Medulla oblongata (tissue), 1 donor: ENCODE measurements at regions not wholly inside any gene's neighbourhood (a gene's known extent, or its start where the extent isn't known, plus 50 kb on each side); places are given as distances from the start of the nearest gene placed in this dataset.

Experiments
- DNase-seq: peaks from one replicate; pipeline ENCODE4 v3.0.0-alpha.2; 2015; ENCODE audit errors: extremely low spot score

DNA sequence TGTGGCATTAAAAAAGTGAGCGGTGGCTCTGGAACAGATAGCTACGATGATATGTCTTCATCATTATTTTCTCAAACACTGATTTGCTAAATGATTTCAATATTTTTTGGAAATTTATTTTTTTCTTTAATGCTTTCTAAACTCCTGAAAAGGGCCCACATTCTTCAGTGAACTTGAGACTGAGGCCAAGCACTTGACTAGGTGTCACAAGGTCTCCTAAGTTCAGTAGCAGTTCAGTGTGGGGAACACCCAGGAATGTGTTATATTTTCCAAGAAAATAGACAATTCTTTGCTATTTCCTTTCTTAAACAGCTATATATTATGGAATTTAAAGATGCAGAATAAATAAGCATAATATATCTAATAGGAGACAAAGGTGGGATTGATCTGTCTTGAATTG, 850.9 kb downstream of the USP25 start:
- DNase-seq, result peak; percentile 35

DNA sequence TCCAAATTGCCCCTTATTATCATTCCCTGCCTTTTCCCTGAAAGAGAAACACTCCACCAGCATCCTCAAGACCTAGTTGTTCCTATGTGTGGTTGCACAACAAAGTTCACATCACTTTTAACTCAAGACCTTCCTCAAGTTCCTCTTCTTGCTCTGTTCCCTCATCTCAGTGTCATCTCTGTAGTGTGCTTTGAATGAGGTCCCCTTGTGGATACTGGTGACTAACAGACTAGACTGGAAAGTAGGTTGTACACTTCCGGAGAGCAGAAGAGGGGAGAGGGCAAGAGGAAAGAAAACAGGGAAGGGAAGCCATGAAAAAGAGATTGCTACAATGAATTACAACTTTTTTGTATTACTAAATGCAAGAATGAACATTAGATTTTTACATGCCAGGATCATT, 853.8 kb downstream of the USP25 start:
- DNase-seq, result peak; percentile 33

DNA sequence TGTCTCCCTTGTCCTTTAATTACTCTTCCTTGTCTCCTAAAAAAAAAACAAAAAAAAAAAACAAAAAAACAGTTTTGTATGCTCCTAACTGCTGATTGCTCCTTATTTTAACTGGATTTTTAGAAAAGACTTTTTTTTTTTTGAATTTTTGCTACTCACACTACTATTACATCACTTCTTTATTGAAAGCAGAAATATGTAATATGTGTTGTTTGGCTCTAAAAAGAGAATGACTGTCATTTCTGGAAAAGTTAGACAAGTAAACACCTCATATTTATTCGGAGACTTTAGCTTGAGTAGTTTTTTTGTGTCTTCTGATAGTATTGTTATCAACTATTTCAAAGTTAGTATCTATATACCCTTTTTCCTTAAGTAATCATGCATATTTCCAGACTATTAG, 855.0 kb downstream of the USP25 start:
- DNase-seq, result no peak

DNA sequence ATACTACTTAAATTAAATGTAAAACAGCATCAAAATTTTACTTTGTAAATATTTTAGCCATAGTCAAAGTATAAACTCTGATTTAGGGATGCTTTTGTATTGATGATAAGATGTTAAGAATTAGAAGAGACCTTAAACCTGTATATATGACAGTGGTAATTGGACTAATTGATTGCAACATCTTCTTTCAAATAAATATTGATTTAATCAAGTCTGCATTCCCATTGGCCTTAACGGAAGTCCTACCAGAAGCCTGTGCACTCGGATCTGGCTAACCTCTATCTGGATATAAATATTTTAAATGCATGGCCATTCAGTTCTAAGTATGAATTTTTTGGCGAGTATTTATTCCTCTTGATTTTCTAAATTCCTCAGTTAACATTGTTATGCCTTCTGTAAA, 856.1 kb downstream of the USP25 start:
- no peak for DNase-seq

DNA sequence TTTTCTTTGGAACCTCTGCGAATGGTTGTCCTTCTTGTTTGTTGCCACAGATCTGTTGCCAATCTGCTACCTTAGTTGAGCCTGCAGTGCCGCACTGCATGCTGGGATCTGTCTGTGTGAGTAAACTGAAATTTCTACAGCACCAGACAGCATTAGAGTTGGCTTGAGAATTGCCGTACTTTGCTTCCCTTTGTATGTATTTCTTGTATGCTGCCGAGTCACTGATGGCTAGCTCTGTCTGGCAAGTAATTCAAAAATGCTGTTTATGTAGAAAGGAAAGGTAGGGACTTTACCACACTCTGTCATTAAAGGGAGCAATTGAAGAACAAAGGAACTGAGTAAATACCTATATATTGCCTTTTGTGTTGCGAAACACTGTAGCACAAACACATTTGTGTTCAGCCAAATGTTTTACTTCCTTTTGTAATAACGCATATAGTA, 857.4 kb downstream of the USP25 start:
- DNase-seq, result peak; percentile 83

DNA sequence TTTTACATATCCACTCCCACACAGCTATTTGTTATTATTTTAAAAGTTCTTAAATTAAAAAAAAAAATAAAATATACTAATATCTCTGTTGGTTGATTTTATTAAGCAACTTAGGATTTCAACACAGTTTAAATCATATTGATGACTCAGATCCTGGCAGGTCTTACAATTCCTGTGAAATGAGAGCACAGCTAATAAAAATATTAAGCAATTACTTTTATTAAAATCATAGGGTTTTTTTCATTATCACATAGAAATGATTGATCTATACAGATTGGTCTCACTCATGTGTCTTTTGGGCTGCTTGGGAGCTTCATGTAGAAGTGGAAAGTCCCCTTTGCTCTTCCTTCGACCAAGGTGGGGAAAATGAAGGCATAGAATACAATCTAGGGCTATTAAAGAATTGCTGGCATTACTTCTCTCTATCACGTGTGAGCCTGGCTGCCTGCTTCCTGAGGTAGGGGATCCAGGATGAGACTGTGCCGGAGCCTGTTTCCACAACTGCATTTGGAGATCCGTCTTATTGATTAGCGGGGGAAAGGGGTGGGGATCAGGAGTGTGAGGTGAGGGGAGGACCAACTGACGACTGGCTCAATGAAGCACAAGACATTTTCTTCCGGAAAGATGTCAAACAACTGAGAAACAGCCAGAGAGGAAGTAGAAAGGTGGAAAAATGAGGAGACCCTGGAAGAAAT, 858.0 kb downstream of the USP25 start:
- DNase-seq, result peak; percentile 49

DNA sequence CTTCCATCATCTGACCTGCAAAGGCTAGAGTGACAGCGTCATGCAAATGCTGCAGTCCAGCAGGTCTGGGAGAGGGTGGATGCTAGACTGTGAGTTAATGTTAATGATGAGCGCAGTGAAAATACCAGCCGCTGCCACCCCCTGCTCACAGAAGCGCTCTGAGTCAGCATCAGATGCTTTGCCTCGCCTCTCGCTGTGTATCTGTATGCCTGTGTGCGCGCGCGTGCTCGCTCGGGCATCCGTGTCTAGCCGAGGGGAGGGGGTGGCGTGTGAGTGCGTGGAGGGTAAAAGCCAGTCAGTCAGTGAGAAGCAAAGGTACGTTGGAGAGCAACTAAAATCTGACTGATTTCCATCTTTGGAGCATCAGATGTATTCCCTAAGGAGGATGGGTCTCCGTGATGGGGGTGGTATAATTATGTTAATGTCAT, 858.7 kb downstream of the USP25 start:
- peak; percentile 95 for DNase-seq

DNA sequence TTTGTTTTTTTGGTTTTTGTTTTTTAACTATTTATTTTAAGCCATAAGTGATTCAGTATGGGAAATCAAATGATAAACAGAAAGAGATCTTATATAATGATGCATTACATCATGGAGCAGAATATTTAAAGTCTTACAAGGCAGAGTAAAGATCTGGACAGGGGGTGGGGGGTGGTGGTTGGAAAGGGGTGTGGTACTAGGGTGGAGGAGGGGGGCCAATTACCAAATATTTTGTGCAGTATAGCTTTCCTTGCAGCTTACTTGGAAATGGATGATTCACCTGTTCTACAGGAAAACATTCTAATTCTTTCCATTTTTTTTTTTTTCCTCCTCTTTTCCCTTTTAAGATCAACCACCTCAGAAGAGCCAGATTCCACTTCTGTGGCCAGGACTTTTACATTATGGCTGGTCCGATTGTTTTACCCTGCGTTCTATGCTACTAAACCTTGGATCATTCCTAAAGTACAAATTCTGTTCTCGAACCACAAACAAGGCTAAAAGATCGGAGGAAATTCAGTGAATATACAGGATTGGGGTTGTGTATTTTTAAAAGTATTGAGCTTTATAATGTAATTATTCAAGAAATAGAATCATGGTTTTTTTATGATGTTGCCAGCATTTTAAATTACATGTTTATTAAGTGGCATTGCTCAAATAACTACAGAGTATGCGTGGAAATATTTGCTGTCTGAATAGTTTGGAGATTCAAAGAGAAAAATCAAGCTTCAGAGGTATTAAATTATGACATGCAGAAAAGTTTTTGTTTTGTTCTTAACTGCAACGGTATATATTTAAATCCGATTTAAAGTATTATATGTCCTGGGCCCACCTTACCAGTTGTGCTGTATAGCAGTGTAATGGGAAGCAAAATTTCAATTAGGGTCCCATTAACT, 859.5 kb downstream of the USP25 start:
- DNase-seq, result peak; percentile 38

DNA sequence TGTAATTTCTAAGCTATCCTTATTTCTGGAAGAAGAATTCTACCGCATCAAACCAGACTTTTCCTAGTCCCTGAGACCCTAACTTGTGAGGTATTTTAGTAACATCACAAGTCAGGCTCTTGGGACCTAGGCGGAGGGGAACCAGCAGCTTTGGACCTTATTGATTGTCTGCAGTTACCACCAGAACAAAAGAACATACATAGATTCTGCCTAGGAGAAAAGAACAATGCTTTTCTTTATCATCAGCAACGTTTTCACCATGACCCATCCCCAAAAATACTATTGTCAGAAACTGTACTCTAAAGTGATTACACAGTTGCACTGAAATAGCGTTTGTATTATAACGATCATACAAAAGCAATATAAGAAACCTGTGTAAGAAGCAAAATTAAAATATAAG, 860.4 kb downstream of the USP25 start:
- peak; percentile 53 for DNase-seq

DNA sequence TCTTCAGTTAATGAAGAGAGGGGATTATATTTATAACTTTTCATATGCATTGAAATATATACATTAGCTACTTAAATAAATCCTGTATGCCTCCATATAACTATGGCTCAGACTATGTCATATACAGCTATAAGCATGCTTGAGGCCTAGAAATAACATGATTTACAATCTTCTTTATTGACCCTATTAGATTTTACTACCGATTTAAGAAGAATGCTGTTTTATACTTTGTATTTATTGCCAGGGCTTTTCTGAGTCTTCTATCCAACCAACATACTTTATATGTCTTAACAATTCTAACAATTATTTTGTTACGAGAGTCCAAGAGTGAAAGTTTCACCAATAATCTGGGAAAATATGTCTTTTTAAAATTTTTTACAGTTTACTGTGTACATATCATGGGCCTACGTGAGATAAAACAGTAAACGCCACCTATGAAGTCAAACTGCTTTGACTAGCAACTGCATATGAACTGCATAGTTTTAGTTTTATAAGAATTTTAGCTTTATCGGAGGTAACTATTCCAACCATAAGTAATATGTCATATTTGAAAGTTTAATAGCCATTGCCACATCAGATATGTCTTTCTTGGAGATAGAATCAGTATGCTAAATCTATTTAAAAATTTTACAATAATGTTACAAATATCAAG, 861.0 kb downstream of the USP25 start:
- peak; percentile 20 for DNase-seq

DNA sequence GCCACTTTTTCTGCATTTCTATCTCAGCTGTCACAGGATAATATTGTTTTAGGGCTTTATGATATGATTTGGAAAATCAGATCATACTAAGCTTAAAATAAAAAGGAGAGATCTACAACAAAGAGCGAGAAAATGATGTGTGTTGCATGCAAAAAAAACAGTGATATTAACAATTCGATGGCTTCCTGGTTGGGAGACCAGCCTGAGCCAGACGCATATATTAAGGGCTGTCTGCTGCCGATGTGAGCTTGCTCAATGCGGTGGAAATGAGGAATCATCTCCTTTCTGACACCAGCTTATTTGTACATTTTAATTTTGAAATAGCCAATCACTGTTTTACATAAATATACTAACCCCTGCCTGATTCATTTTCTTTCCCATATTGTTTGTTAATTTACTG, 862.6 kb downstream of the USP25 start:
- peak; percentile 45 for DNase-seq

DNA sequence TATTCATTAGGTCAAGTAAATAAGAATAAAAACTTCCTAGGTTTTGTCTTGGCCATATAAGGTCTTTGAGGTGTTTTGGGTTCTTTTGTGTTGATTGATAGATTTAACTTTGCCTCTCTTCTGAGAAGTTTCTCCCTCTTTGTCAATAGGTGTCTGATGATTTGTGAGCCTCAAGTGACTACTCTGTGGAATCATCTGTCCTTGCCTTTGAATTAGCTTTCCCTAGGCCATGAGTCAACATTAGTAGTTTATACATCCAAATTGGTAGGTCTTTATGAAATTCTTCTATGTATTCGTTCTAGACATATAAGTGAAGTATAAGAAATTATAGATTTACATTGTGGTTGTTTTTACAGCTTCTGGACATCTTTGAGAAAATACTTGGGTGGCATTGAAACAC, 864.4 kb downstream of the USP25 start:
- no peak for DNase-seq

DNA sequence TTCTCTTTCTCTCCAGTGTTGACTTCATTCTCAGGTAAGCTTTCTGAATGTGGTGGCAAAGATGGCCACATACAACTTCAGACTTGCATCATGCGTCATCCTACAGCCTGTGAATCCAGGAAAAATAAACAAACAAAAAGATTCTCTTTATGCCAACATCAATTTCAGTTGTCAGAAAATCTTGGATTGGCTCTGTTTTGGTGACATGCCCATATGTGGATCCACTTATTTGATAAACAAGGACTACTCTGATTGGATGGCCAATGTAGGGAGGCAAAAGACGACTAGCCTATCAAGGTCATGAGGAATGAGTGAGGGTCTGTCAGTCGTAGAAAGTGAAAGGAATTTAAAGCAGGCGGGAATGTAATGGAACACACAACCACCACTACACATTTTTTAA, 866.6 kb downstream of the USP25 start:
- no peak for DNase-seq

DNA sequence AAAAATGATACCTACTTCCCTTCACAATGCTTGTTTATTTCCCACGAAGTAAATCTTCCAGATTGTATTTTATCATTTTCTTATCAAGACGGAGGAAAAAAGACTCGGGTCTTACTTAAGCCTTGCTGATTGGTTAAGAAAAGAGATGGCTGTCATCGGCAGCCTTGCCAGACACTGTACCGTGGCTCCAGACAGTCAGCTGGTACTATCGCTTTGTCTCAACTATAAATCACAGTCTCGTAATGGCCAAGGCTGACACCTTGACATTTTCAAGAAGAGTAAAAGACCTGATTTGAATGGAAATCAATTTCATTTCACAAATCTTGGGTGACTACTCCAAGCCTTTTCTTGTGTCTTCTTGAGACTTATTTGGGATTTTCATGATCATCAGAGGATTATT, 868.0 kb downstream of the USP25 start:
- DNase-seq, result no peak

DNA sequence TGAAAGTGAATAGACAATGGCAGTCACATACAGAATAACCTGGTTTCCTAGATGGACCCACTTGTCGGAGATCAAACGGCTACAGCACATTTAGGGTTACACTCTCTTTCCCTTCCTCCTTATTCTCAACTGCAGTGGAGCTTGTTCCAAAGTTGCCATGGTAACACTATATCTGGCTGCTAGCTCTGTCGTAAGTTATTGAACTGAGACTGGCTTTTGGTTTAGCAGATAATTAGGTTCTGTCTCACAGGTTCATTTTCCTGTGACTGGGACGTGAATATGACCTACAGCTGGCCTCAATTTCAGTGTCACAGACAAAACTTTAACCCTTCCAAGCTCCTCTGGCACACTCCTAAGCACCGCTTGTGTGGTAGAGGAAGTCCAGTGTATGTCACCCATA, 875.8 kb downstream of the USP25 start:
- DNase-seq, result peak; percentile 62

DNA sequence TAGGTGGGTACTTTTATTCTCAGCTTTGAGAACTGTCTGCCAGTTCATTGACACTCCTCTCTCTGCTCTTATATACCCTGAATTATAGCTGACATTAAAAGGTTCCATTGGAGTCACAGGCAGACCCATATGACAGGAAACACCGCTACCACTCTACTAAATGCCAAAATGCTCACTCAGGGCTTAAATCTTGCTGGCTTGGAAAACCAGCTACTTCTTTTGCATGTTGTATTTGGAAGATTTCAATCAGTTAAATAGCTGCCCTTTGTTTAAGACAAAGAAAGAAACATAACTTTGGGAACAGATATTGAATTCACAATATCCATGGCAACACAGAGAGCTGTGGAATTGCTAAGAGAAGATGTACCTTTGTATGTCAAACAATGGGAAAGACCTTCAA, 876.5 kb downstream of the USP25 start:
- DNase-seq, result no peak

DNA sequence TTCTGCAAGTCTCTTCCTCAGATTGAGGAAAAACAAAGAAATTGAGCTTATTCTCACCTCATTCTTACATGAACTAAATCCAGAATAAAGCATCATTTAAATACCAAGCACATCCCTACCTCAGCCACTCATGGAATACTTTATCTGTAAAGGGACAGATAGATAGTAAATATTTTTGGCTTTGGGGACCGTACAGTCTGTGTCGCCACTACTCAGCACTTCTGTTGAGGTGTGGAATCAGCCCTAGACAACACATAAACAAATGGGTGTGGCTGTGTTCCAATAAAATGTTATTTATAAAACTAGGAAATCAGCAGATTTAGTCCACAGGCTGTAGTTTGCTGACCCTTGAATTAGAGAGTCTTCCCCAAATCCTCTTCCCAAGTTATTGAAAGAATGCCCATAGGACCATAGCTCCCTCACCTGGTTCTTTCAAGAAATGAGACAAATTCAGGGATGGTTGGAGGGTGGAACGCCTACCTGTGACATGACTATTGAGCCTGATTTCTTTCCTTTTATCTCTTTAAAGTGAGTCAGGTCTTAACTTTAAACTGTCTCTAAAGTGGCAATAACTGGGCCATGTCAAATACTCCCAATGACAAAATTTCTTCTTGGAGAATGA, 878.5 kb downstream of the USP25 start:
- peak; percentile 45 for DNase-seq

DNA sequence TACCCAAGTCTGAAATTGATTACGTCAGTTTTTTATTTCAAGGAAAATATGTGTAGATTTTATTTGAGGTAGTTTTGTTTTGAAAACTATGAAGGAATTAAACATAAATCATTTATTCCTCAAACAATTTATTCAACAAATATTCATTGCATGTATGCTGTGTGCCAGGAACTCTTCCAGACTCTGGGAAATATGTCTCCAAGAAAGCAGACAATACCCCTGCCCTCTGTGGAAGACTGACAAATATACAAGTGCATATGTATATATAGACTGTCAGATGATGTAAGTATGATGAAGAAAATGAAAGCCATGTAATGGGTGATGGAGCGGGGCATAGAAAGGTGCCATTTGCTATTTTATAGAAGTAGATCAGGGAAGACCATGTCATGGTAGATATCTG, 889.5 kb downstream of the USP25 start:
- no peak for DNase-seq

DNA sequence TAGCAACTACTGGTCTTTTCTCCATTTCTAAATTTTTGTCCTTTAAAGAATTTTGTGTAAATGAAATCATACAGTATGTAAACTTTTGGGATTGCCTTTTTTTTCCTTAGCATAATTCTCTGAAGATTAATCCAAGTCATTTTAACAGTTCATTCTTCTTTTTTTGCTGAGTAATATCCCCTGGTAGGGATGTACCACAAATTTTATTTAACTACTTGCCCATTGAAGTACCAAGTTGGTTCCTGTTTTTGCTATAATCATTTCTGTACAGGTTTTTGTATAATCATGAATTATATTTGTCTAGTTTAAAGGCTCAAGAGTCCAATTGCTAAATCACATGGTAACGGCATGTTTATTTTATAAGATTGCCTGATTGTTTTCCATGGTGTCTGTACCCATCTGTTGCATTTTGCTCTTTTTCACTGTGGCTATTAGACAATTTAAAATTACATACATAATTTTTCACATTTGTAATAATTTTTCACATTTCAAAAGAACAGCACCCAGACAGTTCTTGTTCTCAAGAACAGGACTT, 891.1 kb downstream of the USP25 start:
- DNase-seq, result no peak

DNA sequence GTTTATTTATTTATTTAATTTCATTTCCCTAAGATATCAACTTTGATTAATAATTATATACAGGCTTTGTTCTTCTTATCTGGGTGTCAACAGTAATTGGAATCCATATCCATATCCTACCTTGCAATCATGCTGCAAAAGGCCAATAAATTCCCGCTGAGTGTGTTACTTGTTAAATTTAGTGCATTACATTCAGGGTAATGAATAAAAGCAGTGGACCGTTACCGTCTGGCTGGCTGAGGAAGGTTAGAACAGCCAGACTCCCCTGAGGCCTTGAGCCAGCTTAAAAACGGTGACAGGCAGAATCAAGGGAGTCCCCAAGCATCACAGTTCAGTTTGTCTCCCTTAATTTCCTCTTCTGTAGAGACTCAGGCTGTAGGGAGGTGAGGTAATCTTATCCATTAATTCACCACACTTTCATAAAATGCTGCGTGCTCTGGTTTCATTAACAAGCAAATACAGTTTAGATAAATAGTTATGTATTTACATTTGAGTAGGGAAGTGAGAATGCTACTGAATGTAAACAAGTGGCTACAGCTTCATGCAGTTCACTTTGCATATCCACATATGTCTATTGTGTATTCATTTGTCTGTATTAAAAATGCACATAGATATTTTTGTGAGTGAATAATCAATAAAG, 888.2 kb upstream of the CXADR start:
- peak; percentile 42 for DNase-seq

DNA sequence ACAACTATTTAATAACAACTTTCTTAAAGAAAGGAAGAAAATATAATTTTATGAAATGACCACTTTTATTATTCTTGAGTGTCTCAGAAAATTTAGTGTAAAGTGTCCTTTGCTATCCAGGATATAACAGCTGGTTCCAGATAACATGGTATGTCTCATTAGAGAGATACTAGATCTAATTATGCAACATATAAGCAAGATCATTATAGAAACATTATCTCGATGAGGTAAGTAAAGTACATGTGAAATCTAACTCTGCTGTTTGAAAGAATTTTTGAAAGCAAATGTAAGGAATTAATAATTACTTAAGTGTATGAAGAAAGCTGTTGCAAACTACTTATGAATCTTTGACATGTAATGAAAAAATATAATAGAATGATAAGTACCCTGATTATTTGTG, 887.4 kb upstream of the CXADR start:
- no peak for DNase-seq
